GM06990 (cell line): ENCODE measurements at regions not wholly inside any gene's neighbourhood (a gene's known extent, or its start where the extent isn't known, plus 50 kb on each side); places are given as distances from the start of the nearest gene placed in this dataset.

ENCODE experiments used
- DNase-seq: peaks from one replicate; pipeline ENCODE4 v3.0.0-alpha.2; 2011; ENCODE audit not compliant: insufficient read length; ENCODE audit errors: extremely low read depth
- H3K27me3 ChIP-seq: replicated peaks from 2 replicates; pipeline ENCODE4 v1.6.0; 2011; ENCODE audit warnings: low read length; ENCODE audit not compliant: control insufficient read depth, insufficient read depth
- H3K36me3 ChIP-seq: 2 replicates; pipeline ENCODE4 v1.5.1; 2011; ENCODE audit warnings: low read length; ENCODE audit not compliant: control insufficient read depth, insufficient read depth
- H3K4me3 ChIP-seq: replicated peaks from 2 replicates; pipeline ENCODE4 v1.5.1; 2011; ENCODE audit warnings: low read depth, mild to moderate bottlenecking, control low read depth, low read length
- TF ChIP-seq, protein P1 (sequence below): IDR thresholded peaks from 2 replicates; pipeline ENCODE4 v1.5.1; 2011; ENCODE audit warnings: low read length, control low read depth, mild to moderate bottlenecking, inconsistent platforms; ENCODE audit not compliant: insufficient read depth, poor library complexity, severe bottlenecking

DNA sequence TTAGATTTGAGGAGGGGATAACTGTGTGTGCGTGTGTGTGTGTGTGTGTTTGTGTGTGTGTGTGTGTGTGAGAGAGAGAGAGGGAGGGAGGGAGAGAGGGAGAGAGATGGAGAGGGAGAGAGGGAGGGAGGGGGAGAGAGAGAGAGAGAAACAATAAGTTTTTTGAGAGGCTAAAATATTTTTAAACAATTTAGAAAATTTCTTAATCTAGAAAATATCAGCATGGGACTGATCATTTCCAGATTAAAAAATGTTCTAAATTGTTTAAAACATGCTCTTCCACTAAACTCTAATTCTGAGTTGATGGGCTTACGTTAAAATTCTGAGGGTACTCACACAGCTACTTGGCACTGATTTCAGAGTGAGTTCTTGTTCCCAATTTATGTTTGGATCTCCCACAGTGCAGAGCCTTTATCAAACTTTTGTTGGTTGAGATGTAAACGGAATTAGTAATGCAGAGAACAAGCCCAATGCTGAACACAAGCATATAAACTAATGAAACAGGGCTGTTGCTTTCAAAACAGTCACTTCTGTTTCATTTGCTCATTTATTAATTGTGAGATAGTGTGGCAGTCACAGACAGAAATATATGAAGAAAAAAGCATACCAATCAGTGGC, 73.4 kb upstream of the RGS2 start:
- Histone ChIP-seq H3K36me3 (no peaks in the 10 kb centered on the region), H3K27me3 (no peaks in the 10 kb centered on the region), H3K4me3 (no peak overlapping the region)
- DNase-seq = no peak
- TF ChIP-seq, protein P1, sequence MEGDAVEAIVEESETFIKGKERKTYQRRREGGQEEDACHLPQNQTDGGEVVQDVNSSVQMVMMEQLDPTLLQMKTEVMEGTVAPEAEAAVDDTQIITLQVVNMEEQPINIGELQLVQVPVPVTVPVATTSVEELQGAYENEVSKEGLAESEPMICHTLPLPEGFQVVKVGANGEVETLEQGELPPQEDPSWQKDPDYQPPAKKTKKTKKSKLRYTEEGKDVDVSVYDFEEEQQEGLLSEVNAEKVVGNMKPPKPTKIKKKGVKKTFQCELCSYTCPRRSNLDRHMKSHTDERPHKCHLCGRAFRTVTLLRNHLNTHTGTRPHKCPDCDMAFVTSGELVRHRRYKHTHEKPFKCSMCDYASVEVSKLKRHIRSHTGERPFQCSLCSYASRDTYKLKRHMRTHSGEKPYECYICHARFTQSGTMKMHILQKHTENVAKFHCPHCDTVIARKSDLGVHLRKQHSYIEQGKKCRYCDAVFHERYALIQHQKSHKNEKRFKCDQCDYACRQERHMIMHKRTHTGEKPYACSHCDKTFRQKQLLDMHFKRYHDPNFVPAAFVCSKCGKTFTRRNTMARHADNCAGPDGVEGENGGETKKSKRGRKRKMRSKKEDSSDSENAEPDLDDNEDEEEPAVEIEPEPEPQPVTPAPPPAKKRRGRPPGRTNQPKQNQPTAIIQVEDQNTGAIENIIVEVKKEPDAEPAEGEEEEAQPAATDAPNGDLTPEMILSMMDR = no peak

DNA sequence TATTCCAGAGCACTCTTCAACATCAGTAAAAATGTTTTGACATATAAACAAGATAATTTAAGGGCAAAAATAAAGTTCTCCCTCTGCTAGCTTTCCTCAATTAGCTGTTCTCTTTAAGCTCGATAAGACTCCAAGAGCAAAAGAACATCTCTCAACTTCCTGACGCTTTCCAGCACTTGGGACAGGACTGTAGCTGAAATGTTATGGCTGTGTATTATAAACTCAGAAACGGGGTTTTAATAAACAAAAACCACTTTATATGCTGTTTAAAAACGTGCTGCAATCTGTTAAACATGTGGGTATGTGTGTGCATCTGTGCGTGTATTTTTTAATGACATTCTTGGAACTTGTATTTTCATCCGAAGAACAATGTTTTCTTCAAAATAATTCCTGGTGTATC, 71.5 kb upstream of the RGS2 start:
- Histone ChIP-seq H3K4me3 (no peak overlapping the region), H3K27me3 (no peaks in the 10 kb centered on the region), H3K36me3 (no peaks in the 10 kb centered on the region)
- DNase-seq = no peak
- TF ChIP-seq, protein P1 = no peak

DNA sequence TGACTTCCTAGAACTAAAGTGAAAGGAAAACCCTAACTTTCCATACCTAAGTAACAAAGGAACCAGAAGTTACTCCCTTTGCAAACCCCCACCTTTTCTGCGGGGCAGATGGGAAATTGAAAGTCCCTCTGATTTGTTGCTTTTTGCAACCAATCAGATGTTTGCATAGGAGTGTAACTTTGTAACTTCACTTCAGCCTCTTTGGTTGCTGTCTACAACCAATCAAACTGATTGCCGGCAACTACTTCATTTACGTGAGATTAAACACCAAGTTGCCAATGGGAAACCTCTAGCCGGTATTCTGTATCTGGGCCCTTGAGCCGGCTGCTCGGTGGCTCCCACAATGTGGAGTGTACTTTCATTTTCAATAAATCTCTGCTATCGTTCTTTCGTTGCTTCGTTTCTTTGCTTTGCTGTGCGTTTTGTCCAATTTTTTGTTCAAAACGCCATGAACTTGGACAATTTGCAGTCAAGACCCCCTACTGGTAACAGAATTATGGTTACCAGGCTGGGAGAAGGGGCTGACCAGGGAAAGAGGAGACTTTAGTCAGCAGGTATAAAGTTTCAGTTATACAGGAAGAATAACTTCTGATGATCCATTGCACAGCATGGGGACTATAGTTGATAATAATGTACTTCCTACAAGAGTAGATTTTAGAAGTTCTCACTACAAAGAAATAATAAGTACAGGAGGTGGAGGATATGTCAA, 69.2 kb upstream of the RGS2 start:
- no peak for DNase-seq
- Histone ChIP-seq H3K27me3 (no peaks in the 10 kb centered on the region), H3K4me3 (no peak overlapping the region), H3K36me3 (no peaks in the 10 kb centered on the region)
- TF ChIP-seq, protein P1 = no peak

DNA sequence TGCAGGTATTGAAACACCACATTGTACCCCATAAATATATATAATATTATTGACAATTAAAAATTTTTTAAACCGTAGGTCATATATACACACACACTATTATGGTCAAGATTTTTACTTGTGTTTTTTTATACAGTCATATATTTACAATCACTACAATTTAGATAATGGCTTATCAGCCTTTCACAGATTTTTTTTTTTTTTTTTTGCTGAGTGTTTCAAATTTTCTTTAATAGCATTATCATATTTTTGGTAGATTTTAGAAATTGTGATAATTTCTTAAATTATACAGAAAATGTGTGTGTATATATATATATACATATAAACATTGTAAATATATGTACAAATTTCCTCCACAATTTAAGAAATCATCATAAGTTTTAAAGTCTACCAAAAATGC, 68.6 kb upstream of the RGS2 start:
- no peak overlapping the region for H3K4me3 ChIP-seq
- H3K36me3 ChIP-seq = no peaks in the 10 kb centered on the region
- TF ChIP-seq, protein P1 = no peak
- H3K27me3 ChIP-seq = no peaks in the 10 kb centered on the region
- DNase-seq = no peak

DNA sequence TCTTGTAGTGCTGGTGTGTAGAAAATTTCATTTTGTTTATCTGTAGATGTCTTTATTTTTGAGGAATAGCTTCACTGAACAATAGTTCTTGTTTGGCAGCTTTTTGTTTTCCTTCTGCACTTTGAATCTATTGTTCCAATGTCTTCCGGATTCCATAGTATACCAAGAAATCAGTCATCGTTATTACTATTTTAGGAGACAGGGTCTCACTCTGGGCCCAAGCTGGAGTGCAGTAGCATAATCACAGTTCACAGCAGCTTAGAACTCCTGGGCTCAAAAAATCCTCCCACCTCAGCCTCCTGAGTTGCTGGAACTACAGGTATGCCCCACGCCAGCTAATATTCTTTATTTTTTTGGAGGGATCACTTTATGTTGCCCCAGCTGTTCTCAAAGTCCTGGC, 67.7 kb upstream of the RGS2 start:
- TF ChIP-seq, protein P1 = no peak
- Histone ChIP-seq H3K4me3 (no peak overlapping the region), H3K27me3 (no peaks in the 10 kb centered on the region), H3K36me3 (no peaks in the 10 kb centered on the region)
- no peak for DNase-seq

DNA sequence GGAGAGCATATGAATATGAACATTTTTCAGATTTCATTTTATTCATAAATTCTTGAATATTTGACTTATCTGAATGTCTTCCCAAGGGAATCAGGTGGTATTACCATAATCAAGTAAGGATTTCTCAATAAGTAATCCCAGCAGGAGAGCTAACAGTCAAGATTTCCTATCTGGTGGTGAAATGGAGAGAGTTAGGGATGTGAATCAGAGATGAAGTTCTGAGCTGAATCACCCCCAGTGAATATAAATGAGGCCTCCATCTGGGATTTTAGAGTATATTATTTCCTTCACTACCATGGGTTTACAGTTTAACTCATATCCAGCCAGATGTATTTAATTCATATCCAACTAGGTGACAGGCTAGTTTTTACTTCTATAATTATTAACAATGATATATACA, 61.5 kb upstream of the RGS2 start:
- H3K36me3 ChIP-seq = no peaks in the 10 kb centered on the region
- H3K27me3 ChIP-seq = no peaks in the 10 kb centered on the region
- TF ChIP-seq, protein P1 = no peak
- DNase-seq = no peak
- no peak overlapping the region for H3K4me3 ChIP-seq
